ENCODE measurements at regions not wholly inside any gene's neighbourhood (a gene's known extent, or its start where the extent isn't known, plus 50 kb on each side); places are given as distances from the start of the nearest gene placed in this dataset.

GRCh38 chr1:168977618-168978017 lies 128.9 kb upstream of the ATP1B1 start:
- no peak for DNase-seq
- intact Hi-C loops (cut with DNase I): no loop called here
- no peak for ATAC-seq (ENCODE audit: poor library complexity)

GRCh38 chr1:168979276-168979675 lies 127.2 kb upstream of the ATP1B1 start:
- DNase-seq (no peak), ATAC-seq (ENCODE audit: poor library complexity) (peak; percentile 18)
- intact Hi-C loops (cut with DNase I): no loop called here

- intact Hi-C loops (cut with DNase I): no loop called here
- DNase-seq: no peak
- no peak for ATAC-seq (ENCODE audit: poor library complexity)
Observed at GRCh38 chr1:168980180-168980579, 126.3 kb upstream of the ATP1B1 start.

DNA sequence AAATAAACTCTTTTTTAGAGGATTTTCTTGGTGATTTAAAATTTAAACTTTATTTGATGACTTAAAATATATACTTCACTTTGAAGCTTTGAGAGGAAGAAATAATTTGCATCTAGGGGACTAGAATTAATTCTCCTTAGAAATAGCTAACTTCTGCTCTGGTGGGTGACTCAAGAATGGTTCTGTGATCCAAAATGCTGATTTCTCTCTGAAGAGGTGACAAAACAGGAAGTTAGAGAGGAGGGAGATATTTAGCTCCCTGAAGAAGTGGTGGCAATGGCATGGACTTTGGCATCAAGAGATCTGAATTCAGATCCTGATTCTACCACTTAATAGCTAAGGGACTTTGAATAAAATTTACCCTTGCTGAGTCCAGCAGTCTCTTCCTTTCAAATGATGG lies 125.8 kb upstream of the ATP1B1 start:
- ATAC-seq (ENCODE audit: poor library complexity) (no peak), DNase-seq (no peak)
- intact Hi-C loops (cut with DNase I): no loop called here

DNA sequence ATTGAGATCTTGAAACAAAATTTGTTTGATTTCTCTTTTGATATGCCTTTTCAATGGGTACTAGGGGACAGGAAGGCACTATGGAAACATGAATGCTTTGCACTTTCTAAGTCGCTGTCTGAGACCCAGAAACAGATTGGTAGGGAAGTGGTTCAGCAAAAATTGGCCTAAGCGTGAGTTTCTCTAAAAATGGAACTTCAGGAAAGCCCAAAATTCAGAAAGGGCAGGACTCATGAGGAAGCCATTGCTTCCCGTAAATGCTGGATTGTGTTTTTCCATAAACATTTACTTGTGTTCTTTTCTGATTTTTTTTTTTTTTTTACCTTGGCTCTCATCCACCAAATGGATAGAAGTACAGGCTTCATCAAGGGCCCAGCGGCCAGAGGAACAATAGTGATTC lies 123.7 kb upstream of the ATP1B1 start:
- no peak for ATAC-seq (ENCODE audit: poor library complexity)

GRCh38 chr1:168987330-168987729 lies 119.2 kb upstream of the ATP1B1 start:
- ATAC-seq (ENCODE audit: poor library complexity) (no peak), DNase-seq (no peak)
- intact Hi-C loops (cut with DNase I): no loop called here

More for the DNA sequence above, 123.7 kb upstream of the ATP1B1 start:
- no peak for DNase-seq
- intact Hi-C loops (cut with DNase I): no loop called here

DNA sequence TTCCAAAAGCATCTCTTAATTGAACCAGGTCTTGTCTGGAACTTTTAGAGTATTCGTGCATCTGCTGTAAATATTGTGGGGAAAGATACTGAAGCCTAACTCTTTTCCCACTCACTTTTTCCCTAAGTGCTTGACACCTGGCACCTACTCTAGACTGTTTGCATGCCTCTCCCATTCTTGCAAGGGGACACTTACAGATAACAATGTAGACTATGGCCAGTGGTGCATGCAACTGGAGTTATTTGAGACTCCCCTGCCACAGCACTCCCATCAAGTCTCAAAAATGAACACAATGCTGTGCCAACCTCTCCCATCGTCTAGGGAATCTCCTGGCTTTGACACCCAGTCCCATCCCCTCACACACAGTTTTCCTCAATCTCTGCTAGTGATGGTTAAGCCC lies 118.6 kb upstream of the ATP1B1 start:
- ATAC-seq (ENCODE audit: poor library complexity) (no peak), DNase-seq (no peak)
- intact Hi-C loops (cut with DNase I): no loop called here

DNA sequence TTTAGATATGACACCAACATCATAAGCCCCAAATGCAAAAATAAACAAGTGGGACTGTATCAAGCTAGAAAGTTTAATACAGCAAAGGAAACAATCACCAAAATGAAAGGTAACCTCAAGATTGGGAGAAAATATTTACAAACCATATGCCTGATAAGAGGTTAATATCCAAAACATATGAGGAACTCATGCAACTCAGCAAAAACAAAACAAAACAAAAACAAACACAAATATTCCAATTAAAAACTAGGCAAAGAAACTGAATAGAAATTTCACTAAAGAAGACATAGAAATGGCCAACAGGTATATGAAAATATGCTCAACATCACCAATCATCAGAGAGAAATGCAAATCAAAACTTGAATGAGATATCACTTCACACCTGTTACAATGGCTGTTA lies 116.5 kb upstream of the ATP1B1 start:
- intact Hi-C loops (cut with DNase I): no loop called here
- no peak for DNase-seq
- no peak for ATAC-seq (ENCODE audit: poor library complexity)

DNA sequence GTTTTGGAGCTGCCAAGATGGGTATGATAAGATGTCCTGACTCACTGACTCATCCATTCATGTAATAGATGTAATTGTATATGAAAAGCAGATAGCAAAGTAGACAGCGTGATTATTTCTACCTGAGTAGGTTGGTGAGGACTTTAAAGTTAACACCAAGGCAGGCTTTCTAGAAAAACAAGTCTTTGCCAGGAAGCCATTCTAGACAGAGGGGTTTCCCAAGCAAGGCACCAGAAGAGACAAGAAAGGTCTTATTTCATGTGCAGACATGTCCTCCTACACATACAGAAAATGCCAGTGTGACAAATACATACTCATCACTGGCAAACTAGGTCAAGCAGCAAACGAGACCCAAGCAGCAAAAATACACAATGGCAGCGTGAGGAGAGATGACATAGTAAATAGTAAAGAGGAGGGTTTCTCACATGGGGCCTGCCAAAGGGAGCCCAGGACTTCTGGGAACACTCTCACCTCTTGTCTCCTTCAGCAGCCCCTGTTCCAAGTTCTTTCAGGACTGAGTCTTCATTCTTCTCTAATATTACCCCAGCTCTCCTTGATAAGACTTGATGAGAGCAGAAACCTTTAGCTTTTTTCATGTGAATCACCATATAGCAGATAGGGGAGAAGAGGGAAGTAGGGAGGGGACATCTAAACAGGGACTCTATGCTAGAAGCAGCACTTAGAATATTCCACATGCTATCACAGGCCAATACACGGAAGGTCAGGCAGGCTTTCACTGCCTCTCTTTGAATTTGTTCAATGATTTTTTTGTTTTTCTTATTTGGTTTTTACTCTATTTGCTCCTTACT lies 114.6 kb upstream of the ATP1B1 start:
- intact Hi-C loops (cut with DNase I): no loop called here
- DNase-seq: no peak
- ATAC-seq (ENCODE audit: poor library complexity): no peak

- intact Hi-C loops (cut with DNase I): no loop called here
- ATAC-seq (ENCODE audit: poor library complexity): no peak
Observed at GRCh38 chr1:169001353-169001752, 105.1 kb upstream of the ATP1B1 start.

DNA sequence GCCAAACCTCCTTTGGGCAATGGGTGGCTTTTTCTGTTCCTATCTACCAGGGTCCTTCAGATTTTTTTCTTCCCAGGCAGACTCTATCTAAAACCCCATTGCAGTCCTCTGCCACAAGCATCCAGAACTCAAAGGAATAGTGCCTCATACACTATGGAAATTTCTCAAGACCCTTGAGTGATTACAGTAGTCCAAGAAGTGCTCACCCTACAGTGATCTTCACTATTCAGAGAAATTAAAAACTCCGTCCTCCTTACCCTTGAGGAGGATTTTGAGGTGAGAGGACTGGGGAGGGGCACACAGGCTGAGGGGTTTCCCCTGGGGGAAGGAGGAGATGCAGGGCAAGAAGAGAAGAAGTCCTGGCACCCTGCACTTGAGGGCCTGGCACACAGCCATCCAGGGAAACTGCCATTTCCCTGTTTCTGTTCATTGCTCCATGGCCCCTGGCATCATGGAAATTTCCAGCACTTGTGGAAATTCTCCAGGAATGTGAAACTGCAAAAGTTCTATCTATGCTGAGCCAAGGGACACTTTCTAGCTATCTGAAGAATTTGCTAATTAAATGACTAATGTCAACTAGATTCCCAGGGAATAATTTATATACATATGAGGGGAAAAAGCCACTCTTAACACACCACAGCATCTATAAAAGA lies 102.5 kb upstream of the ATP1B1 start:
- intact Hi-C loops (cut with DNase I): no loop called here
- peak; percentile 22 for ATAC-seq (ENCODE audit: poor library complexity)
- peak; percentile 61 for DNase-seq

More at GRCh38 chr1:169001353-169001752, 105.1 kb upstream of the ATP1B1 start:
- no peak for DNase-seq

- DNase-seq (no peak), ATAC-seq (ENCODE audit: poor library complexity) (no peak)
- intact Hi-C loops (cut with DNase I): no loop called here
Observed at GRCh38 chr1:169005776-169006175, 100.7 kb upstream of the ATP1B1 start.

DNA sequence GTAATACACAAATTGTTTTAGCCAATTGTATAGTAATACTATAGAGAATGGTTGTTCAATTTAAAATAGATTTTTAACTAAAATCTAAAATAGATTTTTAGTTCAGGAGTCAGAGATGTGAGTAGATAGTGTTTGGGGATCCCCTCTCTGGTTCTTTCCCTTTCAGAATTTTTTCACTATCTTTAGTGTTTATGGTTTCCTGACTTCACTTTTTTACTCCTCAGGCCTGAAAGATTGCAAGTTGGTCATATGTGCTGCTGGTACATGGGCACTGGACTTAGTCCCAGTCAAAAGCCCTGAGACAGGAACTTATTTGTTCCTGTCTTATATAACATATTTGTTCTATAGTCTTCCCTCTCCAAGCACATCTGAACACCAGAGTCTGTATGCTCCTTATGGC lies 96.8 kb upstream of the ATP1B1 start:
- intact Hi-C loops (cut with DNase I): no loop called here
- ATAC-seq (ENCODE audit: poor library complexity) (no peak), DNase-seq (no peak)

DNA sequence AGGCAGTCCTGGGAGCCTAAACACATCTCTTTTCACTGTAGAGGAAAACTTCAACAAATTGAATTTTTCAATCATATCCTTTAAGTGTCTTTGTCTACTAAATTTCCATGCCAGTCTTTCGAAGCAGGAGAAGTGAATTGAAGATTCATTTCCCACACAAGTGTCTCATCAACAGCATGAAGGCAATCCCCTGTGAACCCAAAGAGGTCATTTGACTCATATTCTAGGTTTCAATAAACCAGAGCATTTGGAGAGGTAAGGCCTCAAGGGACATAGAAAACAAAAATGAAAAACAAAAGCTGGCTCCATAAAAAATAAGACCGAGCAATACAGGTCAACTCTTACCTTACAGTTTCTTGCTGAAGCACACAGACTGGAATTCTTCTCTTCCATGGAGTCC lies 94.1 kb upstream of the ATP1B1 start:
- intact Hi-C loops (cut with DNase I): no loop called here

GRCh38 chr1:169013821-169014220 lies 92.7 kb upstream of the ATP1B1 start:
- ATAC-seq (ENCODE audit: poor library complexity) (no peak), DNase-seq (no peak)
- intact Hi-C loops (cut with DNase I): no loop called here

More for the DNA sequence above, 94.1 kb upstream of the ATP1B1 start:
- ATAC-seq (ENCODE audit: poor library complexity): no peak
- no peak for DNase-seq

DNA sequence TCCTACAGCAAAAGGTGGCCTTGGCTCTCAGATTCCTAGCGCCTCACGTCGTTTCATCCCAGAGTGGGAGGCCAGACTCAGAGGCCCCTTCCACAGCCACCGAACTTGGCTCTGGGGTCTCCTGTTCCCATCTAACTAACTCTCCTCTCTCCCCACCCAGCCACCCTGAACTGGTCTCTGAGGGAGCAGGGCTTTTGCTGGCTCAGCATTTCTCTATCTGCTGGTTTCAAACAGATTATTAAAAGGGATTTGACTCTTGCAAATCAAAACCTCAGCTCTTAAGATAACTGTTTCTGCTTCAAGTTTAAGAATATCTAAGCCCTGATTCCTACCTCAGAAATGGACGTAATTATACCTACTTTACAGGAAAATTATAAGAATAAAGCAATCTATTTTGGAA lies 91.0 kb upstream of the ATP1B1 start:
- no peak for DNase-seq
- ATAC-seq (ENCODE audit: poor library complexity): no peak
- intact Hi-C loops (cut with DNase I): no loop called here

- ATAC-seq (ENCODE audit: poor library complexity): no peak
- no peak for DNase-seq
- intact Hi-C loops (cut with DNase I): no loop called here
Observed at GRCh38 chr1:169018751-169019150, 87.7 kb upstream of the ATP1B1 start.

DNA sequence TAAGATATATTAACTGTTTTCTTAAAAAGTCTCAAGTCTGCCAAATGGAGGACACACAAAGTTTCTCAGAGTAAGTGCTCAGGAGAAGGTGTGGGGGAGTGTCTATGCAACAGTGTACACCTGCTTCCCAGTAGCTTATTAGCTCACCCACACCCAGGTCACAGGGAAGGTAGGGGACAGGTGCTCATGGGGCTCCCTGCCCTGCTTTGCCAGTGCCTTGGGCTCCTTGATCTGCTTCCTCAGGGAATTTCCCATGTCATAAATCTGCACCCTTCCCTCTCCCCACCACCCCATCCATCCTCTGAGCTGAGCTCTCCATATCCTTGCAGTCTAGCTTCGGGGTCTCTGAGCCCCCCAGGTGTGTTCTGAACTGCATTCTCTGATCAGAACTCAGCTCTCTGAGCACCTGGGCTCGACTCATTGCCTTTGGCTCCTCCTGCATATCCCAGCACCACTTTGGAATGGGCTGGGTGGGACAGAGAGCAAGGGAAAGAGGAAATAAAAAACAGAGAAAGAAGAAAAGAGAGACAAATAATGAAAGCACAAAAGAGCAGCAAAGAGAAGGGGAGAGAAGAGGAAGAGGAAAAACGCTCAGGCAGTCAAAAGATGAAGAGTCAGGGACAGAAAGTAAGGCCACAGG lies 87.0 kb upstream of the ATP1B1 start:
- DNase-seq (no peak), ATAC-seq (ENCODE audit: poor library complexity) (no peak)
- intact Hi-C loops (cut with DNase I): no loop called here

DNA sequence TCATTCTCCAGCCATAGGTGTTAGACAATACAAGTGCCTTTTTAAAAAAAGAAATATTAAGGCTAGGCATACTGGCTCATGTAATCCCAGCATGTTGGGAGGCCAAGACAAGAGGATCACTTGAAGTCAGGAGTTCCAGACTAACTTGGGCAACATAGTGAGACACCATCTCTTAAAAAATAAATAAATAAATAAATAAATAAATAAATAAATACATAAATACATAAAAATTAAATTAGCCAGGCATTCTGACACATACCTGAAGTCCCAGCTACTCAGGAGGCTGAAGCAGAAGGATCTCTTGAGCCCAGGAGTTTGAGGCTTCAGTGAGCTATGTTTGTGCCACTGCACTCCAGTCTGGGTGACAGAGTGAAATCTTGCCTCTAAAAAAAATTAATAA lies 85.8 kb upstream of the ATP1B1 start:
- no peak for ATAC-seq (ENCODE audit: poor library complexity)
- DNase-seq: no peak
- intact Hi-C loops (cut with DNase I): no loop called here

DNA sequence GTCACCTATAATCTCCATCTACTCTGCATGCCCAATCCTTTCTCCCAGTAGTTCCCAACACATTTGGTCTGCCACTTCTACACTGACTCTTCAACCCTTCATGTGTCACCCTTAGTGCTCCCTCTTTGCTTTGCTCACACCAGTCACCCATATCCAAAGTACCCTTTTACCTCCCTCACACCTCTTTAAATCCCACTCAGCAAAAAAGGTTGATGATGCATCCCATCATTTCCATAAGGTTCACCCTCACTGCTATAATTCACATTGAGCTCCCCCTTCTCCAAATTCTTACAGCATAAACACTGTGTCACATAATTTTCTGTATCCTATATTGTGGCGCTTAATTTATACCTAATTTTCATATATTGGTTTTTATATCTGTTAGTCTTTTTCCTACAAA lies 83.8 kb upstream of the ATP1B1 start:
- no peak for ATAC-seq (ENCODE audit: poor library complexity)
- intact Hi-C loops (cut with DNase I): no loop called here
- no peak for DNase-seq
